ENCODE measurements at regions not wholly inside any gene's neighbourhood (a gene's known extent, or its start where the extent isn't known, plus 50 kb on each side); places are given as distances from the start of the nearest gene placed in this dataset.

DNA sequence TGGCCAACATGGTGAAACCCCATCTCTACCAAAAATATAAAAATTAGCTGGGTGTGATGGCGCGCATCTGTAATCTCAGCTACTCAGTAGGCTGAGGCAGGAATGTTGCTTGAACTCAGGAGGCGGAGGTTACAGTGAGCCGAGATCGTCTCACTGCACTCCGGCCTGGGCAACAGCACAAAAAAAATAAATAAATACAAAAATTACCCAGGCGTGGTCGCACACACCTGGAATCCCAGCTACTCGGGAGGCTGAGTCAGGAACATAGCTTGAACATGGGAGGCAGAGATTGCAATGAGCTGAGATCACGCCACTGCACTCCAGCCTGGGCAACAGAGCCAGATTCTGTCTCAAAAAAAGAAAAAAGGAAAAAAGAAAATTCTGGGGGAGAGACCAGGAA, 80.1 kb downstream of the PHETA1 start (continued):
- TF ChIP-seq, protein P1, sequence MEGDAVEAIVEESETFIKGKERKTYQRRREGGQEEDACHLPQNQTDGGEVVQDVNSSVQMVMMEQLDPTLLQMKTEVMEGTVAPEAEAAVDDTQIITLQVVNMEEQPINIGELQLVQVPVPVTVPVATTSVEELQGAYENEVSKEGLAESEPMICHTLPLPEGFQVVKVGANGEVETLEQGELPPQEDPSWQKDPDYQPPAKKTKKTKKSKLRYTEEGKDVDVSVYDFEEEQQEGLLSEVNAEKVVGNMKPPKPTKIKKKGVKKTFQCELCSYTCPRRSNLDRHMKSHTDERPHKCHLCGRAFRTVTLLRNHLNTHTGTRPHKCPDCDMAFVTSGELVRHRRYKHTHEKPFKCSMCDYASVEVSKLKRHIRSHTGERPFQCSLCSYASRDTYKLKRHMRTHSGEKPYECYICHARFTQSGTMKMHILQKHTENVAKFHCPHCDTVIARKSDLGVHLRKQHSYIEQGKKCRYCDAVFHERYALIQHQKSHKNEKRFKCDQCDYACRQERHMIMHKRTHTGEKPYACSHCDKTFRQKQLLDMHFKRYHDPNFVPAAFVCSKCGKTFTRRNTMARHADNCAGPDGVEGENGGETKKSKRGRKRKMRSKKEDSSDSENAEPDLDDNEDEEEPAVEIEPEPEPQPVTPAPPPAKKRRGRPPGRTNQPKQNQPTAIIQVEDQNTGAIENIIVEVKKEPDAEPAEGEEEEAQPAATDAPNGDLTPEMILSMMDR (IDR thresholded peaks at IDR 0.05; ENCODE audit: control extremely low read depth in 1 of 3, insufficient read depth in 1 of 3, low read depth in 1 of 3, low read length in 3 of 3): no peak
